Activated gamma-delta T cell treated with anti-CD3 and anti-CD28 coated beads, Interleukin-2, amount 50 U/mL, for 16 hours (primary cell): ENCODE measurements at regions not wholly inside any gene's neighbourhood (a gene's known extent, or its start where the extent isn't known, plus 50 kb on each side); places are given as distances from the start of the nearest gene placed in this dataset.

Experiments used
- DNase-seq: peaks from one replicate; pipeline ENCODE4 v3.0.0-alpha.2; 2020; ENCODE audit warnings: low read depth

GRCh38 chr2:41484858-41485234 is 563.0 kb upstream of the PKDCC start:
- DNase-seq, result no peak

GRCh38 chr2:41486948-41487347 is 560.9 kb upstream of the PKDCC start:
- no peak for DNase-seq

GRCh38 chr2:41488888-41489287 is 558.9 kb upstream of the PKDCC start:
- no peak for DNase-seq

- no peak for DNase-seq
Observed at GRCh38 chr2:41489638-41490037, 558.2 kb upstream of the PKDCC start.

- no peak for DNase-seq
Observed at GRCh38 chr2:41495050-41495449, 552.8 kb upstream of the PKDCC start.

GRCh38 chr2:41496908-41497307 is 550.9 kb upstream of the PKDCC start:
- DNase-seq, result no peak

- no peak for DNase-seq
Observed at GRCh38 chr2:41498781-41499180, 549.0 kb upstream of the PKDCC start.

- DNase-seq, result no peak
Observed at GRCh38 chr2:41500895-41501294, 546.9 kb upstream of the PKDCC start.

GRCh38 chr2:41502752-41503151 is 545.1 kb upstream of the PKDCC start:
- DNase-seq, result no peak

- no peak for DNase-seq
Observed at GRCh38 chr2:41504532-41504931, 543.3 kb upstream of the PKDCC start.

GRCh38 chr2:41510108-41510507 is 537.7 kb upstream of the PKDCC start:
- DNase-seq, result no peak

- DNase-seq, result no peak
Observed at GRCh38 chr2:41521211-41521610, 526.6 kb upstream of the PKDCC start.

GRCh38 chr2:41527525-41528323 is 520.1 kb upstream of the PKDCC start:
- DNase-seq, result no peak

- DNase-seq, result no peak
Observed at GRCh38 chr2:41535575-41535974, 512.2 kb upstream of the PKDCC start.

- DNase-seq, result no peak
Observed at GRCh38 chr2:41540272-41540998, 507.4 kb upstream of the PKDCC start.

GRCh38 chr2:41543726-41544125 is 504.1 kb upstream of the PKDCC start:
- no peak for DNase-seq

GRCh38 chr2:41544709-41545108 is 503.1 kb upstream of the PKDCC start:
- no peak for DNase-seq

GRCh38 chr2:41546031-41546430 is 501.8 kb upstream of the PKDCC start:
- no peak for DNase-seq

- DNase-seq, result no peak
Observed at GRCh38 chr2:41568648-41569047, 479.2 kb upstream of the PKDCC start.

GRCh38 chr2:41572154-41572553 is 475.7 kb upstream of the PKDCC start:
- no peak for DNase-seq

- DNase-seq, result no peak
Observed at GRCh38 chr2:41576423-41576822, 471.4 kb upstream of the PKDCC start.

- DNase-seq, result no peak
Observed at GRCh38 chr2:41579806-41580205, 468.0 kb upstream of the PKDCC start.

- DNase-seq, result no peak
Observed at GRCh38 chr2:41580806-41581205, 467.0 kb upstream of the PKDCC start.

- DNase-seq, result no peak
Observed at GRCh38 chr2:41595240-41595639, 452.6 kb upstream of the PKDCC start.
